ENCODE measurements at regions not wholly inside any gene's neighbourhood (a gene's known extent, or its start where the extent isn't known, plus 50 kb on each side); places are given as distances from the start of the nearest gene placed in this dataset.

DNA sequence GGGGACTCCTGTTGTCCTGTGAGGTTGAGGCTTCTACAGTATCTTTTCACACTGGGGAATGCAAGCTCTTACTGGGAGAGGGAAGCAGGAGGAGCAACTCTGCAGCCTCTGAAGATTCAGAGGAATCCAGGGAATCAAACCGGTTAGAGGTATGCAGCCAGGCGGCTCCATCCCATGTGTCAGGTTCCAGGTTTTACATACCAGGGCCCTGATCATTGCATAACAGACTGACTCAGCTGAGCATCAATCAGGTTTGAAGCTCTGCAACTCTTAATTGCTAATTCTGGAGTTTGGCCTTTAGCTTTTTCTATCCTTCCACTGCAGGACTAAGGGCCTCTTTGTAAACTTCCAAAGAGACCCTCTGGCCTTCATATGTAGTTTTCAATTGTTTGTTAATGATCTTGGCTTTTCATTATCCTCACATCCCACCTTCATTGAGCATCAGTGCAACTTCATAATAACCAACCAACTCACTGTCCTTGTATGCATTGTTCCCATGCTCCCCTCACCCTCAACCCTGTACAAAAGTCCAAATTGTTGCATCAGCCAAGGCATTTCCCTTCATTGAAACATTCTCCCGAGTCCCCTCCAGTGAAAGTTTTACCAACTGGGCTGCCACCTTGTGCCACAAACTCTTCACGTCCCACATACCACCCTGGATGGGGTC, 59.7 kb upstream of the DHX40 start:
- Histone ChIP-seq H4K20me1 (ENCODE audit: control insufficient read depth, insufficient read depth, insufficient read length) (no peaks in the 10 kb centered on the region), H3K27ac (ENCODE audit: insufficient read length, low read depth, low read length) (no peak overlapping the region), H4K5ac (ENCODE audit: insufficient read length, low read depth, low read length) (no peak overlapping the region), H3K9ac (ENCODE audit: extremely low read depth, insufficient read length, low read length) (no peak overlapping the region), H2AK5ac (ENCODE audit: insufficient read length, low read length) (no peak overlapping the region), H3K27me3 (ENCODE audit: insufficient read depth, low read length) (no peaks in the 10 kb centered on the region), H2BK12ac (ENCODE audit: insufficient read length, low read depth, low read length) (no peak overlapping the region), H3K4me2 (ENCODE audit: insufficient read depth, insufficient read length, low read length) (no peak overlapping the region), H3K23me2 (ENCODE audit: insufficient read length, low read depth, low read length, poor library complexity, severe bottlenecking) (no peaks in the 10 kb centered on the region), H2BK120ac (ENCODE audit: low read depth, low read length, poor library complexity, severe bottlenecking) (no peak overlapping the region), H3K14ac (ENCODE audit: insufficient read depth, low read length) (no peak overlapping the region), H3K56ac (ENCODE audit: insufficient read length, low read depth, low read length) (no peak overlapping the region), H3K23ac (ENCODE audit: insufficient read length, low read depth, low read length) (no peak overlapping the region), H3K18ac (ENCODE audit: insufficient read length, low read depth, low read length) (no peak overlapping the region), H3K4ac (ENCODE audit: low read depth, low read length) (no peak overlapping the region), H2BK5ac (ENCODE audit: insufficient read length, low read length) (no peak overlapping the region), H2BK15ac (ENCODE audit: low read depth, low read length) (no peak overlapping the region), H3K79me2 (ENCODE audit: insufficient read depth, low read length) (no peaks in the 10 kb centered on the region), H4K91ac (ENCODE audit: insufficient read length, low read depth, low read length) (no peak overlapping the region), H2BK20ac (ENCODE audit: low read depth, low read length, poor library complexity, severe bottlenecking) (no peak overlapping the region), H4K8ac (replicated peaks; ENCODE audit: insufficient read length, low read depth, low read length) (no peak overlapping the region), H3K79me1 (ENCODE audit: insufficient read depth, low read depth, low read length, poor library complexity, severe bottlenecking) (no peaks in the 10 kb centered on the region), H3K4me1 (ENCODE audit: insufficient read depth, low read length) (no peaks in the 10 kb centered on the region), H3K9me3 (ENCODE audit: control insufficient read depth, low read depth, low read length) (no peaks in the 10 kb centered on the region), H2AFZ (ENCODE audit: low read length) (no peak overlapping the region), H3T11ph (ENCODE audit: low read length) (no peak overlapping the region)
- Mint-ChIP-seq H3K27ac (peak overlapping the region in 1 of 3 experiments; percentile 83; a peak in 1 of 7 replicates), H3K36me3 (ENCODE audit: insufficient read depth in 1 of 3, low read depth in 3 of 3) (no peaks in the 10 kb centered on the region), H3K4me1 (peaks cover 0 to 2% of the 10 kb centered on the region in 2 experiments; a peak in 2 of 4 replicates), H3K27me3 (ENCODE audit: low read depth) (no peaks in the 10 kb centered on the region; the same call in 1 of the 2 replicates), H3K4me3 (no peak overlapping the region), H3K9me3 (no peaks in the 10 kb centered on the region)
- no peak for DNase-seq
- WGBS (ENCODE audit: extremely low coverage, insufficient read length, low lambda C conversion rate): no CpG with 5 or more reads among the region's 4 CpGs
- TF ChIP-seq, protein P1, sequence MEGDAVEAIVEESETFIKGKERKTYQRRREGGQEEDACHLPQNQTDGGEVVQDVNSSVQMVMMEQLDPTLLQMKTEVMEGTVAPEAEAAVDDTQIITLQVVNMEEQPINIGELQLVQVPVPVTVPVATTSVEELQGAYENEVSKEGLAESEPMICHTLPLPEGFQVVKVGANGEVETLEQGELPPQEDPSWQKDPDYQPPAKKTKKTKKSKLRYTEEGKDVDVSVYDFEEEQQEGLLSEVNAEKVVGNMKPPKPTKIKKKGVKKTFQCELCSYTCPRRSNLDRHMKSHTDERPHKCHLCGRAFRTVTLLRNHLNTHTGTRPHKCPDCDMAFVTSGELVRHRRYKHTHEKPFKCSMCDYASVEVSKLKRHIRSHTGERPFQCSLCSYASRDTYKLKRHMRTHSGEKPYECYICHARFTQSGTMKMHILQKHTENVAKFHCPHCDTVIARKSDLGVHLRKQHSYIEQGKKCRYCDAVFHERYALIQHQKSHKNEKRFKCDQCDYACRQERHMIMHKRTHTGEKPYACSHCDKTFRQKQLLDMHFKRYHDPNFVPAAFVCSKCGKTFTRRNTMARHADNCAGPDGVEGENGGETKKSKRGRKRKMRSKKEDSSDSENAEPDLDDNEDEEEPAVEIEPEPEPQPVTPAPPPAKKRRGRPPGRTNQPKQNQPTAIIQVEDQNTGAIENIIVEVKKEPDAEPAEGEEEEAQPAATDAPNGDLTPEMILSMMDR (conservative IDR thresholded peaks at IDR 0.05): no peak
